Body of pancreas (tissue), 4 donors: ENCODE measurements at regions not wholly inside any gene's neighbourhood (a gene's known extent, or its start where the extent isn't known, plus 50 kb on each side); places are given as distances from the start of the nearest gene placed in this dataset.

Source experiments
- ATAC-seq: fragments of 150-250 bp; one replicate; pipeline ENCODE4 v1.9.1; 2016
- DNase-seq, 4 donors: peaks; one replicate each; pipeline ENCODE4 v3.0.0-alpha.2; 2019
- H3K27ac ChIP-seq, 4 donors: fragments of 200-600 bp; sonication (generic); 1 replicate in 3 of 4; 2 replicates in 1 of 4; pipeline versions ENCODE4 v1.5.1 to v1.6.1; 2016 to 2019; ENCODE audit warnings: mild to moderate bottlenecking in 1 of 4, mixed read lengths in 1 of 4, moderate library complexity in 1 of 4
- H3K27me3 ChIP-seq, 2 donors: fragments of 200-600 bp; sonication (generic); one replicate each; pipeline ENCODE4 v1.6.0; 2016; ENCODE audit warnings: mild to moderate bottlenecking in 1 of 2
- H3K36me3 ChIP-seq, 2 donors: fragments of 200-600 bp; sonication (generic); replicated peaks in 1 of 2; 2 replicates each; pipeline ENCODE4 v1.5.1; 2016; ENCODE audit warnings: low read depth in 2 of 2; ENCODE audit not compliant: insufficient read depth in 1 of 2
- H3K4me1 ChIP-seq: fragments of 200-600 bp; sonication (generic); one replicate; pipeline ENCODE4 v1.6.0; 2016
- H3K4me3 ChIP-seq, 2 donors: fragments of 200-600 bp; sonication (generic); 1 replicate in 1 of 2; 2 replicates in 1 of 2; pipeline ENCODE4 v1.5.1; 2016 to 2019
- H3K9me3 ChIP-seq, 3 donors: fragments of 200-600 bp; sonication (generic); 1 replicate in 2 of 3; 2 replicates in 1 of 3; pipeline ENCODE4 v1.5.1; 2016
- POLR2A ChIP-seq, 3 donors: fragments of 450-650 bp; IDR thresholded peaks; one replicate each; pipeline ENCODE4 v1.6.1; 2016; ENCODE audit warnings: antibody characterized with exemption in 3 of 3, mild to moderate bottlenecking in 2 of 3
- WGBS, 2 donors: methylation state at CpG; one replicate each; pipeline ENCODE4 v1.1.5; 2017; 5-methylcytosine and 5-hydroxymethylcytosine counted together
- intact Hi-C: fragments of 100-400 bp; cut with DNase I; formaldehyde crosslinking; loops from one replicate; pipeline ENCODE4 v1.15.1; 2023
- TF ChIP-seq, protein P1 (sequence below), 7 experiments: fragments of 450-650 bp in 4 of 7; fragments of 200-600 bp in 3 of 7; sonication (generic) in 3 of 7; IDR thresholded peaks; one replicate each; pipeline ENCODE4 v1.5.1; 2016 to 2019; ENCODE audit warnings: antibody characterized with exemption in 7 of 7

DNA sequence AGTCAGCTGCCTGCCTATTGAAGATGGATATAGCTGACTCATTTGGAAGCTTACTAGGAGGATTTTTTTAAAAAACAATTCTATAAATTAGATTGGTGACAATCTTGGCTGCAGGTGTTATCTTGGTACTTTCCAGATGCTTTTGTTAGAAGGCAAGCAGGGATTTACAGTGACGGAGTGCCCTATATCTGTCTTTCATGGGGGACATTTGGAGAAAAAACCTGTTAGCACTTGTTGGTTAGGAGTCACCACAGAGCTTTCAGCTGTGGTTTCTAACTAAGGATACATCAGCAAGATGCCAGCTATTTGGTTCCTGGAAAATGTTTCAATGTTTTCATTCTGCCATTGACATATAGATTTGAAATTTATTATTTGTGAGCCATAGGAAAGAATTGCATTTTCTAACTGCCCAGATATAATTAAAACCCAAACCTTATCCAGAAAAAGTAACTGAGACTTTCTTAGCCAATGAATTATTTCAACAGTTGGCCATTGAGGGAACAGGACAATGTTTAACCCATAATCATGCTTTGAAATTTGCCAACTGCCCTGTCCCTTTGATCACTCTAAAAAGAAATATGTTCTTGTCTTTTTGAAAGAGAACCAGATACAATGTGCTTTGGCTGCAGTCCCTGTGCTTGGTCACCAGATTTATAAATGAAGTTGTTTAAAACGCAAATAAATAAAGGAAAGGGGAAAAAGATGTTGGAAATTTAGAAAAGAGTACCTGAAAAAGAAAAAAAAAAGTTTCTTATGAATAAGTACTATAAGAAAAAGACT lies 761.0 kb upstream of the CXADR start:
- intact Hi-C loops = no loop called here
- 29 to 41% methylated on average over 2 of the region's 2 CpGs for WGBS, 2 donors
- Histone ChIP-seq H3K36me3 (no peaks in the 10 kb centered on the region), H3K9me3 (no peaks in the 10 kb centered on the region), H3K4me1 (no peaks in the 10 kb centered on the region), H3K4me3 (no peak overlapping the region), H3K27ac (no peak overlapping the region), H3K27me3 (no peaks in the 10 kb centered on the region)
- TF ChIP-seq, protein P1, sequence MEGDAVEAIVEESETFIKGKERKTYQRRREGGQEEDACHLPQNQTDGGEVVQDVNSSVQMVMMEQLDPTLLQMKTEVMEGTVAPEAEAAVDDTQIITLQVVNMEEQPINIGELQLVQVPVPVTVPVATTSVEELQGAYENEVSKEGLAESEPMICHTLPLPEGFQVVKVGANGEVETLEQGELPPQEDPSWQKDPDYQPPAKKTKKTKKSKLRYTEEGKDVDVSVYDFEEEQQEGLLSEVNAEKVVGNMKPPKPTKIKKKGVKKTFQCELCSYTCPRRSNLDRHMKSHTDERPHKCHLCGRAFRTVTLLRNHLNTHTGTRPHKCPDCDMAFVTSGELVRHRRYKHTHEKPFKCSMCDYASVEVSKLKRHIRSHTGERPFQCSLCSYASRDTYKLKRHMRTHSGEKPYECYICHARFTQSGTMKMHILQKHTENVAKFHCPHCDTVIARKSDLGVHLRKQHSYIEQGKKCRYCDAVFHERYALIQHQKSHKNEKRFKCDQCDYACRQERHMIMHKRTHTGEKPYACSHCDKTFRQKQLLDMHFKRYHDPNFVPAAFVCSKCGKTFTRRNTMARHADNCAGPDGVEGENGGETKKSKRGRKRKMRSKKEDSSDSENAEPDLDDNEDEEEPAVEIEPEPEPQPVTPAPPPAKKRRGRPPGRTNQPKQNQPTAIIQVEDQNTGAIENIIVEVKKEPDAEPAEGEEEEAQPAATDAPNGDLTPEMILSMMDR (IDR thresholded peaks at IDR 0.05) = no peak
- TF ChIP-seq POLR2A (IDR thresholded peaks at IDR 0.05) = no peak
- no peak for ATAC-seq
- DNase-seq = no peak

DNA sequence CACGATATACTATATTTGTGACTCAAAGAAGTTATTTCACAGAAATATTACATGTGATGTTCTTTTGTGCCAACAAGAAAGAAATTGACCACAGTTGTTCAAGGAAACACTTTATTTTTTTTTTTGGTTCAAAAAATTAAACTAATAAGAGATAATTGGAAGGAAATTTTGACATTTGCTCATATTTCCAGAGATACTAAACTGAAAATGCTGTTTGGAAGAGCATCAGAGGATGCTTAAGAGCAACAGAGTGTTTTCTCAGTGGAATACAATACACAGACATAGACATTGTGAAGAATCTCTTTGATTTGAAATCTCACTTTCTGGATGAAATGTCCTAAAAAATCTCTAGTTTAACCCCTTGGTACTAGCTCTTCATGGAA lies 760.4 kb upstream of the CXADR start:
- Histone ChIP-seq H3K4me1 (no peaks in the 10 kb centered on the region), H3K27ac (no peak overlapping the region), H3K27me3 (no peaks in the 10 kb centered on the region), H3K36me3 (no peaks in the 10 kb centered on the region), H3K4me3 (no peak overlapping the region), H3K9me3 (no peaks in the 10 kb centered on the region)
- WGBS, 2 donors = 45 to 48% methylated on average over 1 of the region's 1 CpG
- ATAC-seq = no peak
- TF ChIP-seq, protein P1 (IDR thresholded peaks at IDR 0.05) = no peak
- no peak for TF ChIP-seq POLR2A (IDR thresholded peaks at IDR 0.05)
- no peak for DNase-seq
- intact Hi-C loops = no loop called here

DNA sequence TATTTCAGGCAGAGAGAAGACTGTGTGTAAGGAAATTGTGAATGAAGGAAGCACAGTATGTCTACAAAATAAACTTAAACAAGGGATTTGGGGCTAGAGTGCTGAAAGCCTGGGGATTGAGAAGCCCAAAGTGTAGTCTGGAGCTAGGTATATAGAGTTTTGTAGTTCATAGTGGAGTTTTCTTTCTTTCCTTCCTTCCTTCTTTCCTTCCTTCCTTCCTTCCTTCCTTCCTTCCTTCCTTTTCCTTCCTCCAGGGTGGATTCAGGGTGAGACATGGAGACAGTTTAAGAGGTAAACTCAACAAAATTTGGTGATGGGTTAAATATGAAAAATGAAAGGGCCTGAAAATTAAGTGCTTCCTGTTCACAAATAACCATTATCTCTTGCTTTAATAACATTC lies 757.8 kb upstream of the CXADR start:
- H3K9me3 ChIP-seq = no peaks in the 10 kb centered on the region
- no peak overlapping the region for H3K4me3 ChIP-seq
- TF ChIP-seq, protein P1 (IDR thresholded peaks at IDR 0.05) = no peak
- no peak for TF ChIP-seq POLR2A (IDR thresholded peaks at IDR 0.05)
- intact Hi-C loops = no loop called here
- ATAC-seq = no peak
- no peaks in the 10 kb centered on the region for H3K36me3 ChIP-seq
- no peak overlapping the region for H3K27ac ChIP-seq
- no peak for DNase-seq
- H3K4me1 ChIP-seq = no peaks in the 10 kb centered on the region
- no peaks in the 10 kb centered on the region for H3K27me3 ChIP-seq

DNA sequence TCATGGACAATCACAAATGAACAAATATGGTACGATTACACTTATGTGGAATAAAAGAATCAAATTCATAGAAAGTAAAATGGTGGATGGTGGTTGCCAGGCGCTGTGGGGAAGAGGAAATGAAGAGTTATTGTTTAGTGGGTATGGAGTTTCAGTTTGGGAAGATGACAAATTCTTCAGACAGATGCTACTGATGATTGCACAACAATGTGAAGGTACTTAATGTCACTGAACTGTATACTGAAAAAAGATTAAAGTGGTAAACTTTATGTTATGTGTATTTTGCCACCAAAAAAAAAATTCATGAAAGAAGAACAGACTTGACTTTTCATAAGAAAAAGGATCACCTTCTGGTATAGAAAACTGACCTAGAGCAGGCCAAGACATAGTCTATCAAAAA lies 745.6 kb upstream of the CXADR start:
- 57 to 63% methylated on average over 2 of the region's 2 CpGs for WGBS, 2 donors
- H3K27me3 ChIP-seq = no peaks in the 10 kb centered on the region
- TF ChIP-seq, protein P1 (IDR thresholded peaks at IDR 0.05) = no peak
- TF ChIP-seq POLR2A (IDR thresholded peaks at IDR 0.05) = no peak
- no peak for ATAC-seq
- no peaks in the 10 kb centered on the region for H3K9me3 ChIP-seq
- no peak for DNase-seq
- no peaks in the 10 kb centered on the region for H3K36me3 ChIP-seq
- no peak overlapping the region for H3K27ac ChIP-seq
- H3K4me3 ChIP-seq = no peak overlapping the region
- no peaks in the 10 kb centered on the region for H3K4me1 ChIP-seq
- intact Hi-C loops = no loop called here

DNA sequence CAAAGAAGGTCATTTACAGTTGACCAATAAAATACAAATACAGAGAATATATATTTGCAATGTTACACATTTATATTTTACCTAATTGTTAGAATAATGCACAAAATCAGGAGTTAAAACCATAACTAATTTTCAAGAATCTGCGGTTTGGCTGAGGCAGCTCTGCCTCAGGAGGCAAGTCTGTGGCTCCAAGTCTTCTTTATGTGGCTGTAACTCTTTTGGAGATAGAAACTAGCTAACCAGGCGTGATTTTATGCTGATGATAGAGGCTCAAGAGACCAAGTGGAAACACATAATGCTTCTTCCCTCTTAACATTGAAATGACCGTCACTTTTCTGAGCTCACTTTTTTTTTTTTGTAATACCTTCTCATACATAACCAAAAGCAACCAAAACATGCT lies 744.7 kb upstream of the CXADR start:
- intact Hi-C loops = no loop called here

More for the DNA sequence above, 744.7 kb upstream of the CXADR start:
- 60 to 63% methylated on average over 3 of the region's 3 CpGs for WGBS, 2 donors
- Histone ChIP-seq H3K27me3 (no peaks in the 10 kb centered on the region), H3K4me3 (no peak overlapping the region), H3K27ac (no peak overlapping the region), H3K36me3 (no peaks in the 10 kb centered on the region), H3K9me3 (no peaks in the 10 kb centered on the region), H3K4me1 (no peaks in the 10 kb centered on the region)
- DNase-seq (no peak), ATAC-seq (no peak)
- no peak for TF ChIP-seq POLR2A (IDR thresholded peaks at IDR 0.05)
- TF ChIP-seq, protein P1 (IDR thresholded peaks at IDR 0.05) = no peak
